ENCODE measurements at regions not wholly inside any gene's neighbourhood (a gene's known extent, or its start where the extent isn't known, plus 50 kb on each side); places are given as distances from the start of the nearest gene placed in this dataset.

- H3K9me3 Mint-ChIP-seq: peaks cover 6 to 9% of the 10 kb centered on the region in 2 donors
- H3K4me1 Mint-ChIP-seq: no peaks in the 10 kb centered on the region
- DNase-seq (no peak), ATAC-seq (replicated peaks) (no peak)
- no peaks in the 10 kb centered on the region for H3K36me3 Mint-ChIP-seq
- no peak overlapping the region for H3K27ac Mint-ChIP-seq
- no peaks in the 10 kb centered on the region for H3K27me3 Mint-ChIP-seq
- H3K4me3 Mint-ChIP-seq: no peak overlapping the region
These were observed 452.7 kb upstream of the CDH9 start for GRCh38 chr5:27491047-27491446.

- no peaks in the 10 kb centered on the region for H3K4me1 Mint-ChIP-seq
- no peak for DNase-seq
- no peak overlapping the region for H3K4me3 Mint-ChIP-seq
- no peaks in the 10 kb centered on the region for H3K27me3 Mint-ChIP-seq
- H3K9me3 Mint-ChIP-seq: peaks cover 6 to 9% of the 10 kb centered on the region in 2 donors
- no peaks in the 10 kb centered on the region for H3K36me3 Mint-ChIP-seq
- no peak overlapping the region for H3K27ac Mint-ChIP-seq
- no peak for ATAC-seq (replicated peaks)
These were observed 451.3 kb upstream of the CDH9 start for GRCh38 chr5:27489701-27490100.

GRCh38 chr5:27482663-27483062, 444.3 kb upstream of the CDH9 start:
- Mint-ChIP-seq H3K36me3 (no peaks in the 10 kb centered on the region), H3K4me3 (no peak overlapping the region), H3K9me3 (peaks cover 0 to 1% of the 10 kb centered on the region in 2 donors), H3K27ac (no peak overlapping the region), H3K4me1 (no peaks in the 10 kb centered on the region), H3K27me3 (no peaks in the 10 kb centered on the region)
- DNase-seq (no peak), ATAC-seq (replicated peaks) (no peak)

- Mint-ChIP-seq H3K4me3 (no peak overlapping the region), H3K36me3 (no peaks in the 10 kb centered on the region), H3K9me3 (peaks cover 4 to 6% of the 10 kb centered on the region in 2 donors), H3K27me3 (no peaks in the 10 kb centered on the region), H3K4me1 (no peaks in the 10 kb centered on the region), H3K27ac (no peak overlapping the region)
- DNase-seq: no peak
- ATAC-seq (replicated peaks): no peak
These were observed 441.5 kb upstream of the CDH9 start for GRCh38 chr5:27479859-27480258.

GRCh38 chr5:27477550-27477949, 439.2 kb upstream of the CDH9 start:
- Mint-ChIP-seq H3K27me3 (no peaks in the 10 kb centered on the region), H3K36me3 (no peaks in the 10 kb centered on the region), H3K4me3 (no peak overlapping the region), H3K9me3 (peaks cover 4 to 9% of the 10 kb centered on the region in 2 donors), H3K27ac (no peak overlapping the region), H3K4me1 (no peaks in the 10 kb centered on the region)
- DNase-seq (no peak), ATAC-seq (replicated peaks) (no peak)

- DNase-seq: no peak
- Mint-ChIP-seq H3K36me3 (no peaks in the 10 kb centered on the region), H3K4me3 (no peak overlapping the region), H3K27ac (no peak overlapping the region), H3K9me3 (peaks cover 4 to 9% of the 10 kb centered on the region in 2 donors), H3K4me1 (no peaks in the 10 kb centered on the region), H3K27me3 (no peaks in the 10 kb centered on the region)
- no peak for ATAC-seq (replicated peaks)
These were observed 438.1 kb upstream of the CDH9 start for GRCh38 chr5:27476356-27476988.

- ATAC-seq (replicated peaks): no peak
- H3K36me3 Mint-ChIP-seq: no peaks in the 10 kb centered on the region
- H3K27ac Mint-ChIP-seq: no peak overlapping the region
- H3K4me3 Mint-ChIP-seq: no peak overlapping the region
- H3K4me1 Mint-ChIP-seq: no peaks in the 10 kb centered on the region
- H3K9me3 Mint-ChIP-seq: peaks cover 4 to 9% of the 10 kb centered on the region in 2 donors
- no peaks in the 10 kb centered on the region for H3K27me3 Mint-ChIP-seq
- no peak for DNase-seq
These were observed 436.7 kb upstream of the CDH9 start for GRCh38 chr5:27475063-27475462.

- Mint-ChIP-seq H3K9me3 (peaks cover 4 to 9% of the 10 kb centered on the region in 2 donors), H3K27ac (no peak overlapping the region), H3K4me3 (no peak overlapping the region), H3K36me3 (no peaks in the 10 kb centered on the region), H3K27me3 (no peaks in the 10 kb centered on the region), H3K4me1 (no peaks in the 10 kb centered on the region)
- no peak for DNase-seq
- no peak for ATAC-seq (replicated peaks)
These were observed 436.0 kb upstream of the CDH9 start for GRCh38 chr5:27474395-27474794.

- no peak overlapping the region for H3K4me3 Mint-ChIP-seq
- ATAC-seq (replicated peaks): no peak
- no peaks in the 10 kb centered on the region for H3K4me1 Mint-ChIP-seq
These were observed 435.6 kb upstream of the CDH9 start for GRCh38 chr5:27474047-27474309.

GRCh38 chr5:27473307-27474046, 435.1 kb upstream of the CDH9 start:
- Mint-ChIP-seq H3K36me3 (no peaks in the 10 kb centered on the region), H3K9me3 (peaks cover 4 to 9% of the 10 kb centered on the region in 2 donors), H3K27me3 (no peaks in the 10 kb centered on the region), H3K27ac (no peak overlapping the region), H3K4me3 (no peak overlapping the region), H3K4me1 (no peaks in the 10 kb centered on the region)
- DNase-seq (no peak), ATAC-seq (replicated peaks) (no peak)

More at GRCh38 chr5:27474047-27474309, 435.6 kb upstream of the CDH9 start:
- no peaks in the 10 kb centered on the region for H3K27me3 Mint-ChIP-seq
- H3K9me3 Mint-ChIP-seq: peaks cover 4 to 9% of the 10 kb centered on the region in 2 donors
- H3K36me3 Mint-ChIP-seq: no peaks in the 10 kb centered on the region
- H3K27ac Mint-ChIP-seq: no peak overlapping the region
- no peak for DNase-seq

- no peaks in the 10 kb centered on the region for H3K27me3 Mint-ChIP-seq
- peaks cover 4 to 9% of the 10 kb centered on the region in 2 donors for H3K9me3 Mint-ChIP-seq
- ATAC-seq (replicated peaks) (no peak), DNase-seq (no peak)
- no peaks in the 10 kb centered on the region for H3K4me1 Mint-ChIP-seq
- no peak overlapping the region for H3K4me3 Mint-ChIP-seq
- no peaks in the 10 kb centered on the region for H3K36me3 Mint-ChIP-seq
- no peak overlapping the region for H3K27ac Mint-ChIP-seq
These were observed 434.5 kb upstream of the CDH9 start for GRCh38 chr5:27472871-27473270.

GRCh38 chr5:27472000-27472763, 433.8 kb upstream of the CDH9 start:
- no peak overlapping the region for H3K27ac Mint-ChIP-seq
- H3K9me3 Mint-ChIP-seq: peaks cover 6% of the 10 kb centered on the region in 2 donors
- ATAC-seq (replicated peaks) (peak; percentile 47 to 64), DNase-seq (no peak)
- no peaks in the 10 kb centered on the region for H3K27me3 Mint-ChIP-seq
- no peaks in the 10 kb centered on the region for H3K36me3 Mint-ChIP-seq
- H3K4me1 Mint-ChIP-seq: no peaks in the 10 kb centered on the region
- H3K4me3 Mint-ChIP-seq: no peak overlapping the region

- Mint-ChIP-seq H3K4me3 (no peak overlapping the region), H3K27ac (no peak overlapping the region), H3K36me3 (no peaks in the 10 kb centered on the region), H3K4me1 (no peaks in the 10 kb centered on the region), H3K27me3 (no peaks in the 10 kb centered on the region), H3K9me3 (peaks cover 0 to 4% of the 10 kb centered on the region in 2 donors)
- ATAC-seq (replicated peaks) (no peak), DNase-seq (no peak)
These were observed 428.6 kb upstream of the CDH9 start for GRCh38 chr5:27466959-27467358.

GRCh38 chr5:27465140-27465539, 426.8 kb upstream of the CDH9 start:
- DNase-seq: no peak
- Mint-ChIP-seq H3K4me3 (no peak overlapping the region), H3K9me3 (peaks cover 0 to 4% of the 10 kb centered on the region in 2 donors), H3K27me3 (no peaks in the 10 kb centered on the region), H3K36me3 (no peaks in the 10 kb centered on the region), H3K27ac (no peak overlapping the region), H3K4me1 (no peaks in the 10 kb centered on the region)
- ATAC-seq (replicated peaks): no peak
